PC-9 (cell line): ENCODE measurements at regions not wholly inside any gene's neighbourhood (a gene's known extent, or its start where the extent isn't known, plus 50 kb on each side); places are given as distances from the start of the nearest gene placed in this dataset.

Source experiments
- BruUV-seq: library from RNA; stranded (reverse); fragments of 400-500 nt; replicated peaks from 2 replicates; lab custom pipeline; 2021; lab: Mats Ljungman, UMichigan
- CTCF ChIA-PET: fragments of 300-600 bp; sonication (Branson Sonifier 250); formaldehyde crosslinking; loops from one replicate; lab custom pipeline; 2022; ENCODE audit warnings: antibody characterized with exemption; lab: Charles Lee
- POLR2A ChIA-PET: fragments of 300-600 bp; sonication (Branson Sonifier 250); formaldehyde crosslinking; loops from one replicate; lab custom pipeline; 2022; ENCODE audit warnings: antibody characterized with exemption; ENCODE audit not compliant: unreplicated experiment; lab: Charles Lee
- DNase-seq, 2 experiments: peaks; one replicate each; pipeline versions ENCODE4 v3.0.0 to v3.0.0-alpha.2; 2015 to 2022; ENCODE audit warnings: mixed read lengths in 1 of 2
- H2AFZ ChIP-seq: fragments of 200-600 bp; sonication (generic); 2 replicates; pipeline ENCODE4 v1.8.1; 2017; ENCODE audit warnings: antibody characterized with exemption
- H3F3A ChIP-seq: fragments of 200-600 bp; sonication (generic); 2 replicates; pipeline ENCODE4 v1.8.1; 2017; ENCODE audit warnings: antibody characterized with exemption, mild to moderate bottlenecking, low read depth; ENCODE audit not compliant: insufficient read depth
- H3K27ac ChIP-seq: fragments of 200-600 bp; sonication (generic); 2 replicates; pipeline ENCODE4 v1.6.1; 2016; ENCODE audit warnings: mixed run types
- H3K27me3 ChIP-seq: fragments of 200-600 bp; sonication (generic); 2 replicates; pipeline ENCODE4 v1.6.1; 2016; ENCODE audit warnings: low read depth, mixed run types; ENCODE audit not compliant: insufficient read depth
- H3K36me3 ChIP-seq: fragments of 200-600 bp; sonication (generic); 2 replicates; pipeline ENCODE4 v1.6.1; 2016; ENCODE audit warnings: low read depth, mixed run types
- H3K4me1 ChIP-seq: fragments of 200-600 bp; sonication (generic); replicated peaks from 2 replicates; pipeline ENCODE4 v1.6.1; 2016; ENCODE audit warnings: mixed run types; ENCODE audit not compliant: insufficient read depth
- H3K4me2 ChIP-seq: fragments of 200-600 bp; sonication (generic); 2 replicates; pipeline ENCODE4 v1.6.1; 2017; ENCODE audit warnings: mixed run types
- H3K4me3 ChIP-seq: fragments of 200-600 bp; sonication (generic); 2 replicates; pipeline ENCODE4 v1.6.1; 2016; ENCODE audit warnings: mixed run types
- H3K79me2 ChIP-seq: fragments of 200-600 bp; sonication (generic); 2 replicates; pipeline ENCODE4 v1.6.1; 2017; ENCODE audit warnings: low read depth, mixed run types
- H3K9me2 ChIP-seq: fragments of 200-600 bp; sonication (generic); 2 replicates; pipeline ENCODE4 v1.8.1; 2017; ENCODE audit warnings: mild to moderate bottlenecking; ENCODE audit not compliant: insufficient read depth
- H3K9me3 ChIP-seq: fragments of 200-600 bp; sonication (generic); 2 replicates; pipeline ENCODE4 v1.8.1; 2016; ENCODE audit warnings: low read depth; ENCODE audit not compliant: insufficient read depth
- H4K20me1 ChIP-seq: fragments of 200-600 bp; sonication (generic); 2 replicates; pipeline ENCODE4 v1.8.1; 2017; ENCODE audit not compliant: insufficient read depth
- EZH2 ChIP-seq: fragments of 200-600 bp; sonication (generic); IDR thresholded peaks from 2 replicates; pipeline ENCODE4 v1.8.0; 2017; ENCODE audit warnings: antibody characterized with exemption, low read depth
- intact Hi-C: fragments of 100-400 bp; cut with micrococcal nuclease; formaldehyde crosslinking; loops from one replicate; pipeline ENCODE4 v1.10.0; 2022; ENCODE audit not compliant: unreplicated experiment
- TF ChIP-seq, protein P1 (sequence below): fragments of 200-600 bp; sonication (generic); conservative IDR thresholded peaks from 2 replicates; pipeline ENCODE4 v1.6.1; 2017; ENCODE audit warnings: mixed run types, antibody characterized with exemption, mild to moderate bottlenecking, moderate library complexity

DNA sequence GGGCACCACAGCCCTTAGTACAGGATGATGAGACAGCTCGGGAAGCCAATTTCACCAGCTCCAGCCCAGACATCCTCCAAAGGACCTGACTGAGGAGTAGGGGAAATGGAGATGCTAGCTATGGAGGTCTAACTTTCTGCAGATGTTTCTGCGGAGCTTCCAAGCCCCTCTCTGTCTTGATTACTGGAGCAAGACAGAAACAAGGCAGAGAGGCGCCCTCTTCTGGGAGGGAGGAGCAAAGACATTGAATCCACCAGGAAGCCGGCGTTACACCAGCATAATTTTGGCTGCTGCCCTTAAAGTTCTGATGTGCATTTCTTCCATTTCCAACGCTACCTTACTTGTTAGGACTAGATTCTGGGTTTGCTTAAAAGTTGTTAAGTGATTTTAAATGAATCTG lies 107.3 kb upstream of the HSD17B12 start:
- Histone ChIP-seq H3K27ac (no peak overlapping the region), H2AFZ (no peak overlapping the region), H4K20me1 (no peaks in the 10 kb centered on the region; the same call in 1 of the 2 replicates), H3K4me2 (no peak overlapping the region), H3F3A (no peaks in the 10 kb centered on the region), H3K4me1 (no peaks in the 10 kb centered on the region), H3K9me3 (no peaks in the 10 kb centered on the region), H3K27me3 (peaks cover 77% of the 10 kb centered on the region), H3K4me3 (no peak overlapping the region), H3K79me2 (no peaks in the 10 kb centered on the region), H3K9me2 (no peaks in the 10 kb centered on the region), H3K36me3 (no peaks in the 10 kb centered on the region)
- POLR2A ChIA-PET, result no interaction called here
- no peak for TF ChIP-seq EZH2
- TF ChIP-seq, protein P1, sequence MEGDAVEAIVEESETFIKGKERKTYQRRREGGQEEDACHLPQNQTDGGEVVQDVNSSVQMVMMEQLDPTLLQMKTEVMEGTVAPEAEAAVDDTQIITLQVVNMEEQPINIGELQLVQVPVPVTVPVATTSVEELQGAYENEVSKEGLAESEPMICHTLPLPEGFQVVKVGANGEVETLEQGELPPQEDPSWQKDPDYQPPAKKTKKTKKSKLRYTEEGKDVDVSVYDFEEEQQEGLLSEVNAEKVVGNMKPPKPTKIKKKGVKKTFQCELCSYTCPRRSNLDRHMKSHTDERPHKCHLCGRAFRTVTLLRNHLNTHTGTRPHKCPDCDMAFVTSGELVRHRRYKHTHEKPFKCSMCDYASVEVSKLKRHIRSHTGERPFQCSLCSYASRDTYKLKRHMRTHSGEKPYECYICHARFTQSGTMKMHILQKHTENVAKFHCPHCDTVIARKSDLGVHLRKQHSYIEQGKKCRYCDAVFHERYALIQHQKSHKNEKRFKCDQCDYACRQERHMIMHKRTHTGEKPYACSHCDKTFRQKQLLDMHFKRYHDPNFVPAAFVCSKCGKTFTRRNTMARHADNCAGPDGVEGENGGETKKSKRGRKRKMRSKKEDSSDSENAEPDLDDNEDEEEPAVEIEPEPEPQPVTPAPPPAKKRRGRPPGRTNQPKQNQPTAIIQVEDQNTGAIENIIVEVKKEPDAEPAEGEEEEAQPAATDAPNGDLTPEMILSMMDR, result peak; percentile 72
- DNase-seq, result no peak
- intact Hi-C loops, result loop anchor here (5.0 kb wide), 1 partner anchor 279 kb away; no protein-coding TSS in a partner anchor
- CTCF ChIA-PET, result no interaction called here
- no TSS peak for BruUV-seq

DNA sequence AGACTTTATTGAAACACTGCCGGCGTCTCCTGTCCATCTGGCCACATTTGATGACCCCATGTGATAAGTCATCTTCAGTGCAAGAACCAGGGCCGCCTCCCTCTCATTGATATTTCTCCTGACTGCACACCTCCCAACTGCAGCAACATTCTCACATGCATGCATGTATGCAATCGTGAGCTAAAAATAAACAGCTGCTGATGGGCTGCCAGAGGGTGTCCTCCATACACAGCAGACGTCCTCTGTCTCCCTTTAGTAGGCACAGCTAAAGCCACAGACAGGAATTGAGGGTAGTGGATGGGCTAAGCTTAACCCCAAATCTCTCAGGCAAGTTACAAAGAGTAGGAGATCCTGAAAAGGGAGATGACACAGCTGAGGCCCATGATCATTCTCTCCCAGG lies 106.7 kb upstream of the HSD17B12 start:
- POLR2A ChIA-PET, result no interaction called here

DNA sequence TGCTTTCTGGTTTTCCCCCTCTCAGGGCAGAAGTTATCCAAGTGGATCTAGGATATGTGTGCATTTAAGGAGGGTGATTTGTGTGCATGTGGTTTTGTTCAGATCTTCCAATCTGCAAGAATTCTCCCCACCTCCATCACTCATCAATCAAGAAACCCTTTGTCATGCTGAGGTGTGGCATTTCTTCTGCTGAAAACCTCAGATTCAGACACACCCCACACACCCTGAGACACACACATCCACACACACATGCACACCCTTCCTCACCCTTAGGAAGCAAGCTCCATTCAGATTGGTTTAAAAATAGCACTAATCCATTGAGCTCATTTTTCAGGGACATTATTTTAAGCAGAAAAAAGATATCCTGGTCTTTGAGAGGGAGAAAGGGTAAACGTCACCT lies 106.1 kb upstream of the HSD17B12 start:
- Histone ChIP-seq H3K4me2 (no peak overlapping the region), H2AFZ (no peak overlapping the region), H3K36me3 (no peaks in the 10 kb centered on the region), H4K20me1 (no peaks in the 10 kb centered on the region; the same call in 1 of the 2 replicates), H3K9me2 (no peaks in the 10 kb centered on the region), H3K9me3 (no peaks in the 10 kb centered on the region), H3K4me3 (no peak overlapping the region), H3F3A (no peaks in the 10 kb centered on the region), H3K79me2 (no peaks in the 10 kb centered on the region), H3K27ac (no peak overlapping the region), H3K27me3 (peaks cover 86% of the 10 kb centered on the region), H3K4me1 (no peaks in the 10 kb centered on the region)
- POLR2A ChIA-PET, result no interaction called here
- intact Hi-C loops, result loop anchor here (5.0 kb wide), 1 partner anchor 278 kb away; no protein-coding TSS in a partner anchor
- DNase-seq, result no peak
- BruUV-seq, result no TSS peak
- TF ChIP-seq, protein P1, result no peak
- no peak for TF ChIP-seq EZH2
- CTCF ChIA-PET, result no interaction called here

More for the DNA sequence above, 106.7 kb upstream of the HSD17B12 start:
- H3K4me3 ChIP-seq, result no peak overlapping the region
- peaks cover 82% of the 10 kb centered on the region for H3K27me3 ChIP-seq
- TF ChIP-seq EZH2, result no peak
- TF ChIP-seq, protein P1, result no peak
- DNase-seq, result no peak
- no peak overlapping the region for H3K4me2 ChIP-seq
- H3K36me3 ChIP-seq, result no peaks in the 10 kb centered on the region
- H3K27ac ChIP-seq, result no peak overlapping the region
- H3K9me3 ChIP-seq, result no peaks in the 10 kb centered on the region
- H3K9me2 ChIP-seq, result no peaks in the 10 kb centered on the region
- H2AFZ ChIP-seq, result no peak overlapping the region
- no peaks in the 10 kb centered on the region for H3K4me1 ChIP-seq
- CTCF ChIA-PET, result no interaction called here
- BruUV-seq, result no TSS peak
- intact Hi-C loops, result loop anchor here (5.0 kb wide), 1 partner anchor 278 kb away; no protein-coding TSS in a partner anchor
- no peaks in the 10 kb centered on the region for H3K79me2 ChIP-seq
- no peaks in the 10 kb centered on the region; the same call in 1 of the 2 replicates for H4K20me1 ChIP-seq
- no peaks in the 10 kb centered on the region for H3F3A ChIP-seq
